ENCODE measurements at regions not wholly inside any gene's neighbourhood (a gene's known extent, or its start where the extent isn't known, plus 50 kb on each side); places are given as distances from the start of the nearest gene placed in this dataset.

DNA sequence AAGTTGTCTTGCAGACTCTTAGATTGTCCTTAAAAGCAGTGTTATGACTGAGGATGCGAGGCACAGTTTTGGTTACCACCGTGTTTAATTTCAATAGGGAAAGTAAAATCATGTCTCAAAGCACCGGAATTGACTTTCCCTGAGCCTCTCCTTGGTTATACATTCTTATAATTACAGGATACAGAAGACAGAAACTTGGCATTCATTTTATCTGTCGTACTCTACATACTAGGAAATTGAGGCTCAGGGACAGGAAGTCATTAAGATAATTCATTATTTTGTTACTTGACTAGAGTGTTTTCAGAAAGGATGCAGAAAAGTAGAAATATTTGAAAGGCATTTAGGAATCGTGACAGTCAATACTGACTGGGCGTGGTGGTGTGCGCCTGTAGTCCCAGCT lies 54.0 kb upstream of the SPATA31D4 start:
- CTCF ChIA-PET = no interaction called here
- POLR2A ChIA-PET = no interaction called here
- H3K4me3 ChIP-seq (ENCODE audit: low read depth, low read length) = no peak overlapping the region
- no peak for DNase-seq (ENCODE audit: low read depth, low spot score)
- TF ChIP-seq, protein P1, sequence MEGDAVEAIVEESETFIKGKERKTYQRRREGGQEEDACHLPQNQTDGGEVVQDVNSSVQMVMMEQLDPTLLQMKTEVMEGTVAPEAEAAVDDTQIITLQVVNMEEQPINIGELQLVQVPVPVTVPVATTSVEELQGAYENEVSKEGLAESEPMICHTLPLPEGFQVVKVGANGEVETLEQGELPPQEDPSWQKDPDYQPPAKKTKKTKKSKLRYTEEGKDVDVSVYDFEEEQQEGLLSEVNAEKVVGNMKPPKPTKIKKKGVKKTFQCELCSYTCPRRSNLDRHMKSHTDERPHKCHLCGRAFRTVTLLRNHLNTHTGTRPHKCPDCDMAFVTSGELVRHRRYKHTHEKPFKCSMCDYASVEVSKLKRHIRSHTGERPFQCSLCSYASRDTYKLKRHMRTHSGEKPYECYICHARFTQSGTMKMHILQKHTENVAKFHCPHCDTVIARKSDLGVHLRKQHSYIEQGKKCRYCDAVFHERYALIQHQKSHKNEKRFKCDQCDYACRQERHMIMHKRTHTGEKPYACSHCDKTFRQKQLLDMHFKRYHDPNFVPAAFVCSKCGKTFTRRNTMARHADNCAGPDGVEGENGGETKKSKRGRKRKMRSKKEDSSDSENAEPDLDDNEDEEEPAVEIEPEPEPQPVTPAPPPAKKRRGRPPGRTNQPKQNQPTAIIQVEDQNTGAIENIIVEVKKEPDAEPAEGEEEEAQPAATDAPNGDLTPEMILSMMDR (IDR thresholded peaks at IDR 0.05; ENCODE audit: insufficient read depth, low read length, missing control alignments) = no peak

DNA sequence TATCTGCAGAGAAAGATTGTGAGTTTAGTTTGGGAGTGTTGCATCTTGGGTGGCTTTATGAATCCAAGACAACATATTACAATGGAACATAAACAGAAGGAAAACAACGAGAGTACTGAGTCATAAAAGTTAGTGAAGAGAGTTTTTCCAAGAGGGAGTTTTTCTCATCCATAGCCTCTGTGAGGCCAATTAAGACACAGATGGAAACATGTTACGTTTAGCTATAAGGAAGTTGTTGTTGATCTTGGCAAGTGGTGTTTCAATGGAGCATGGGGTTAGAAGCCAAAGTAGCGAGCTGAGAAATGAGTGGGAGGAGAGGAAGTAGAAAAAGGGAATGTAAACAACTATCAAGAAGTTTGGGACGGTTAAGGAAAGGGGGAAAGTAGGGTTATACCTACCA lies 53.3 kb upstream of the SPATA31D4 start:
- ChIA-PET POLR2A (no interaction called here), CTCF (no interaction called here)
- DNase-seq (ENCODE audit: low read depth, low spot score) = peak; percentile 69
- TF ChIP-seq, protein P1 (IDR thresholded peaks at IDR 0.05; ENCODE audit: insufficient read depth, low read length, missing control alignments) = no peak
- no peak overlapping the region for H3K4me3 ChIP-seq (ENCODE audit: low read depth, low read length)

DNA sequence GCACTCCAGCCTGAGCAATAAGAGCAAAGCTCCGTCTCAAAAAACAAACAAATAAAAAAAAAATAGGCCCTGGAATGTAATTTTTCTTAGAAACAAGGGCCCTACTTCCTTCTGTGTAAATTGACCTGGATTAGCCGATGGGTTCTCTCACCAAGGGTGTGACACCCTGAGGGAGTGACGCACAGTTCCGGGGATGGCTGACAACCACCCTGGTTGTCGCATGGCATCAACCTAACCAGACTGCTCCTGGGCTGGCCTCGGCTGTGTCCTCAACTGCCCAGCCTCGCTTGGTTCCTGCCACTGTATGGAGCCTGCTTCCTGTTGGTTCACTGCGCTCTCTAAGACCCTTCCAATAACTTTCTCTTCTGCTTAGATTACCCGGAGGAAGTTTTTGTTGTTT lies 51.2 kb upstream of the SPATA31D4 start:
- no peak for DNase-seq (ENCODE audit: low read depth, low spot score)
- TF ChIP-seq, protein P1 (IDR thresholded peaks at IDR 0.05; ENCODE audit: insufficient read depth, low read length, missing control alignments) = no peak
- ChIA-PET POLR2A (no interaction called here), CTCF (no interaction called here)
- H3K4me3 ChIP-seq (ENCODE audit: low read depth, low read length) = no peak overlapping the region
